CD4-positive, alpha-beta memory T cell (primary cell): ENCODE measurements at regions not wholly inside any gene's neighbourhood (a gene's known extent, or its start where the extent isn't known, plus 50 kb on each side); places are given as distances from the start of the nearest gene placed in this dataset.

ENCODE experiments used
- CTCF ChIA-PET: fragments of 350-600 bp; sonication (Branson Sonifier 250); formaldehyde crosslinking; loops from one replicate; lab custom pipeline; 2021; ENCODE audit warnings: inconsistent platforms; ENCODE audit not compliant: partially characterized antibody; lab: Charles Lee
- POLR2A ChIA-PET: fragments of 350-600 bp; sonication (Branson Sonifier 250); formaldehyde crosslinking; loops from one replicate; lab custom pipeline; 2021; ENCODE audit not compliant: partially characterized antibody; lab: Charles Lee
- DNase-seq, 5 donors: peaks; one replicate each; pipeline versions ENCODE4 v3.0.0 to v3.0.0-alpha.2; 2020 to 2022; ENCODE audit warnings: mixed read lengths in 1 of 5
- H3K27ac ChIP-seq: one replicate; pipeline ENCODE4 v1.7.0; 2013; ENCODE audit warnings: low read depth, low read length
- H3K27me3 ChIP-seq: 2 replicates; pipeline ENCODE4 v1.7.0; 2013; ENCODE audit warnings: mild to moderate bottlenecking, low read length, moderate library complexity; ENCODE audit not compliant: insufficient read depth
- H3K36me3 ChIP-seq: 2 replicates; pipeline ENCODE4 v1.7.0; 2013; ENCODE audit warnings: mild to moderate bottlenecking, low read length, moderate library complexity; ENCODE audit not compliant: insufficient read depth
- H3K4me1 ChIP-seq: 2 replicates; pipeline ENCODE4 v1.7.0; 2013; ENCODE audit warnings: mild to moderate bottlenecking, low read length, moderate library complexity; ENCODE audit not compliant: insufficient read depth
- H3K4me3 ChIP-seq, 2 donors: one replicate each; pipeline ENCODE4 v1.7.0; 2013; ENCODE audit warnings: low read length in 2 of 2, mild to moderate bottlenecking in 1 of 2
- H3K9me3 ChIP-seq, 2 donors: one replicate each; pipeline ENCODE4 v1.7.0; 2013; ENCODE audit warnings: low read length in 2 of 2, control low read depth in 1 of 2; ENCODE audit not compliant: control insufficient read depth in 1 of 2
- H3K27ac Mint-ChIP-seq, 7 donors: one replicate each; pipeline ENCODE4 v1.8.0; 2020 to 2021; ENCODE audit warnings: mixed read lengths in 7 of 7, mild to moderate bottlenecking in 6 of 7, inconsistent platforms in 3 of 7, moderate library complexity in 3 of 7
- H3K27me3 Mint-ChIP-seq, 2 donors: one replicate each; pipeline ENCODE4 v1.8.0; 2020 to 2021; ENCODE audit warnings: mixed read lengths in 2 of 2
- H3K36me3 Mint-ChIP-seq, 2 donors: one replicate each; pipeline ENCODE4 v1.8.0; 2020 to 2021; ENCODE audit warnings: mixed read lengths in 2 of 2, inconsistent platforms in 1 of 2, mild to moderate bottlenecking in 1 of 2
- H3K4me1 Mint-ChIP-seq, 4 donors: one replicate each; pipeline ENCODE4 v1.8.0; 2020 to 2021; ENCODE audit warnings: mixed read lengths in 4 of 4, mild to moderate bottlenecking in 1 of 4
- H3K4me3 Mint-ChIP-seq, 8 donors: one replicate each; pipeline ENCODE4 v1.8.0; 2020 to 2021; ENCODE audit warnings: mixed read lengths in 8 of 8, mild to moderate bottlenecking in 7 of 8, moderate library complexity in 6 of 8, inconsistent platforms in 3 of 8
- H3K9me3 Mint-ChIP-seq, 8 donors: one replicate each; pipeline ENCODE4 v1.8.0; 2020 to 2021; ENCODE audit warnings: mixed read lengths in 8 of 8, mild to moderate bottlenecking in 5 of 8, inconsistent platforms in 3 of 8, moderate library complexity in 1 of 8
- intact Hi-C: fragments of 100-400 bp; cut with micrococcal nuclease; formaldehyde crosslinking; loops from one replicate; pipeline ENCODE4 v1.15.1; 2023

GRCh38 chr15:93202405-93202804 is 113.4 kb upstream of the RGMA start:
- Histone ChIP-seq H3K27me3 (no peaks in the 10 kb centered on the region), H3K9me3 (no peaks in the 10 kb centered on the region), H3K4me1 (no peaks in the 10 kb centered on the region), H3K27ac (no peak overlapping the region), H3K4me3 (no peak overlapping the region), H3K36me3 (no peaks in the 10 kb centered on the region)
- H3K27me3 Mint-ChIP-seq = peaks cover 12 to 20% of the 10 kb centered on the region in 2 donors
- no peak overlapping the region for H3K4me3 Mint-ChIP-seq
- DNase-seq = no peak
- CTCF ChIA-PET = no interaction called here
- peaks cover 0 to 3% of the 10 kb centered on the region in 2 donors for H3K36me3 Mint-ChIP-seq
- no peaks in the 10 kb centered on the region for H3K4me1 Mint-ChIP-seq
- intact Hi-C loops = no loop called here
- POLR2A ChIA-PET = no interaction called here
- peaks cover 0 to 15% (median 12%) of the 10 kb centered on the region in 8 donors for H3K9me3 Mint-ChIP-seq
- H3K27ac Mint-ChIP-seq = no peak overlapping the region

GRCh38 chr15:93201940-93202339 is 112.9 kb upstream of the RGMA start:
- POLR2A ChIA-PET = no interaction called here
- DNase-seq = no peak
- Mint-ChIP-seq H3K27me3 (peaks cover 12 to 20% of the 10 kb centered on the region in 2 donors), H3K9me3 (peaks cover 0 to 16% (median 12%) of the 10 kb centered on the region in 8 donors), H3K4me3 (no peak overlapping the region), H3K4me1 (no peaks in the 10 kb centered on the region), H3K36me3 (peaks cover 0 to 3% of the 10 kb centered on the region in 2 donors), H3K27ac (no peak overlapping the region)
- Histone ChIP-seq H3K27me3 (no peaks in the 10 kb centered on the region), H3K36me3 (no peaks in the 10 kb centered on the region), H3K4me3 (no peak overlapping the region), H3K9me3 (no peaks in the 10 kb centered on the region), H3K27ac (no peak overlapping the region), H3K4me1 (no peaks in the 10 kb centered on the region)
- CTCF ChIA-PET = no interaction called here
- intact Hi-C loops = no loop called here

- H3K4me1 Mint-ChIP-seq = no peaks in the 10 kb centered on the region
- ChIA-PET CTCF (no interaction called here), POLR2A (no interaction called here)
- H3K27ac Mint-ChIP-seq = no peak overlapping the region
- intact Hi-C loops = no loop called here
- no peak overlapping the region for H3K4me3 Mint-ChIP-seq
- no peaks in the 10 kb centered on the region for H3K36me3 ChIP-seq
- no peaks in the 10 kb centered on the region for H3K4me1 ChIP-seq
- no peak for DNase-seq
- H3K27me3 ChIP-seq = no peaks in the 10 kb centered on the region
- no peaks in the 10 kb centered on the region for H3K9me3 ChIP-seq
- peaks cover 0 to 3% of the 10 kb centered on the region in 2 donors for H3K36me3 Mint-ChIP-seq
- H3K9me3 Mint-ChIP-seq = peaks cover 0 to 25% (median 13%) of the 10 kb centered on the region in 8 donors
- H3K27me3 Mint-ChIP-seq = peaks cover 13 to 22% of the 10 kb centered on the region in 2 donors
- no peak overlapping the region for H3K27ac ChIP-seq
- H3K4me3 ChIP-seq = no peak overlapping the region
Measured at GRCh38 chr15:93200837-93201226, 111.8 kb upstream of the RGMA start.

- Mint-ChIP-seq H3K9me3 (peaks cover 0 to 25% (median 13%) of the 10 kb centered on the region in 8 donors), H3K4me3 (no peak overlapping the region), H3K4me1 (no peaks in the 10 kb centered on the region), H3K27ac (no peak overlapping the region), H3K36me3 (peaks cover 0 to 3% of the 10 kb centered on the region in 2 donors), H3K27me3 (peaks cover 11 to 20% of the 10 kb centered on the region in 2 donors)
- Histone ChIP-seq H3K4me1 (no peaks in the 10 kb centered on the region), H3K4me3 (no peak overlapping the region), H3K9me3 (no peaks in the 10 kb centered on the region), H3K27ac (no peak overlapping the region), H3K36me3 (no peaks in the 10 kb centered on the region), H3K27me3 (no peaks in the 10 kb centered on the region)
- intact Hi-C loops = no loop called here
- ChIA-PET POLR2A (no interaction called here), CTCF (no interaction called here)
- DNase-seq = no peak
Measured at GRCh38 chr15:93200081-93200836, 111.2 kb upstream of the RGMA start.

- Histone ChIP-seq H3K9me3 (no peaks in the 10 kb centered on the region), H3K4me3 (no peak overlapping the region), H3K27ac (no peak overlapping the region), H3K36me3 (no peaks in the 10 kb centered on the region), H3K27me3 (no peaks in the 10 kb centered on the region), H3K4me1 (no peaks in the 10 kb centered on the region)
- H3K27ac Mint-ChIP-seq = no peak overlapping the region
- H3K27me3 Mint-ChIP-seq = peaks cover 8 to 22% of the 10 kb centered on the region in 2 donors
- H3K4me3 Mint-ChIP-seq = no peak overlapping the region
- H3K9me3 Mint-ChIP-seq = peaks cover 0 to 25% (median 14%) of the 10 kb centered on the region in 8 donors
- POLR2A ChIA-PET = no interaction called here
- CTCF ChIA-PET = no interaction called here
- no peaks in the 10 kb centered on the region for H3K4me1 Mint-ChIP-seq
- no peak for DNase-seq
- intact Hi-C loops = no loop called here
- H3K36me3 Mint-ChIP-seq = peaks cover 0 to 3% of the 10 kb centered on the region in 2 donors
Measured at GRCh38 chr15:93196135-93196670, 107.2 kb upstream of the RGMA start.

GRCh38 chr15:93195109-93195508 is 106.1 kb upstream of the RGMA start:
- Mint-ChIP-seq H3K36me3 (peaks cover 0 to 3% of the 10 kb centered on the region in 2 donors), H3K4me1 (no peaks in the 10 kb centered on the region), H3K4me3 (no peak overlapping the region), H3K9me3 (peaks cover 0 to 25% (median 14%) of the 10 kb centered on the region in 8 donors), H3K27me3 (peaks cover 5 to 19% of the 10 kb centered on the region in 2 donors), H3K27ac (no peak overlapping the region)
- intact Hi-C loops = no loop called here
- H3K4me3 ChIP-seq = no peak overlapping the region
- CTCF ChIA-PET = no interaction called here
- H3K36me3 ChIP-seq = no peaks in the 10 kb centered on the region
- POLR2A ChIA-PET = no interaction called here
- no peaks in the 10 kb centered on the region for H3K9me3 ChIP-seq
- no peaks in the 10 kb centered on the region for H3K4me1 ChIP-seq
- H3K27ac ChIP-seq = no peak overlapping the region
- no peaks in the 10 kb centered on the region for H3K27me3 ChIP-seq
- DNase-seq = no peak

- ChIA-PET CTCF (no interaction called here), POLR2A (no interaction called here)
- no peak for DNase-seq
- Histone ChIP-seq H3K27me3 (no peaks in the 10 kb centered on the region), H3K4me1 (no peaks in the 10 kb centered on the region), H3K4me3 (no peak overlapping the region), H3K36me3 (no peaks in the 10 kb centered on the region), H3K9me3 (no peaks in the 10 kb centered on the region), H3K27ac (no peak overlapping the region)
- peaks cover 4 to 8% of the 10 kb centered on the region in 2 donors for H3K27me3 Mint-ChIP-seq
- H3K4me1 Mint-ChIP-seq = no peaks in the 10 kb centered on the region
- intact Hi-C loops = no loop called here
- H3K9me3 Mint-ChIP-seq = peaks cover 0 to 2% (median 0%) of the 10 kb centered on the region in 8 donors
- H3K4me3 Mint-ChIP-seq = no peak overlapping the region
- no peak overlapping the region for H3K27ac Mint-ChIP-seq
- H3K36me3 Mint-ChIP-seq = no peaks in the 10 kb centered on the region
Measured at GRCh38 chr15:93190238-93190637, 101.2 kb upstream of the RGMA start.
